ENCODE measurements at regions not wholly inside any gene's neighbourhood (a gene's known extent, or its start where the extent isn't known, plus 50 kb on each side); places are given as distances from the start of the nearest gene placed in this dataset.

DNA sequence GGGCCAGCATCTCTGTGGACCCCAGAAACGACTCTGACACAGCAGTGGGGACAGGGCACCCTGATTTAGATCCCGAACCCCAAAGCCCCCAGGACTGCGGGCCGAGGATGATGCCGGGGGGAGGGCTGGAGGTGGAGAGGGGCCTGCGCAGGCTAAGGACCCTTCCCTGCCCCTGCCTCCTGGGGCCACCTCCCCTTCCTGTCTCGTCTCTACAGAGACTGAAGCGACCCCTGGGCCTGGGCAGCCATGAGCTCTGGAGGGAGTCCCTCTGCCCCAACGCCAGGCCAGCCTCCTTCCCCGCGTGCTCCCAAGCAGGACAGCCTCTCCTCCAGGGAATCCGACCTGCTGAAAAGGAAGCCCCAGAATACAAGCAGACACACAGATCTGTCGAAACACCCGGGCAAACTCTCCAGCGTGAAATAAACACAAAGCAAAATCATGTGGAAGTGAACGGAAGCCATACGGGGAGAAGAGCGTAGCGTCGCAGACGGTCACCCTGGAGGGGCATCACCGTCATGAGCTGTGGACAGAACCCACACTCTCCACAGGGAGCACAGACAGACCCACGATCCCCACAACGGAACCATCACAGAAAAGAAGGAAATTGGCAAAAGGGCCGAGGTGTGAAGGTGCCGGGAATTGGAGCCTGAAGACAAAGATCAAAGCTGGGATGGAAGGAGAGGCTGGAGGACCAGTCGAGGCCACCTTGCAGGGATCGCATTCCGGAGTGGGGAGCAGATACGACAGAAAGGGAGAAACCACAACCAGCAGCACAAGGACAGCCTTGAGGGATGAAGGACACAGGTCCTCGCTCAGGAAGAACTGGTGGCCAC, 51.0 kb upstream of the CTDP1 start:
- DNase-seq, result no peak

DNA sequence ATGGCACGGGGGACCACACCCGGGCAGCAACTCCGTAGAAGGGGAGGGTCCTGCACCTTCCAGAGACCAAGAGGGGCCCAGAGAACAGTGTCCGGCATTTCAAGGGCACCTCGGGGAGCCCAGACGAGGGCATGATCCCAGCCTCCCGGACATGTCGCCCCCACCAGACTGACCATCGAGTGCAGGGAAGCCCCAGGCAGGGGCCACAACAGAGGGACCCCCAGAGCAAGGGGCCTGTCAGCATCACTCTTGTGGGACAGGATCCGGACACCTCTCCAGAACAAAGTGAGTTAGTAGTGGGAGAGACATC, 50.4 kb upstream of the CTDP1 start:
- DNase-seq, result no peak

DNA sequence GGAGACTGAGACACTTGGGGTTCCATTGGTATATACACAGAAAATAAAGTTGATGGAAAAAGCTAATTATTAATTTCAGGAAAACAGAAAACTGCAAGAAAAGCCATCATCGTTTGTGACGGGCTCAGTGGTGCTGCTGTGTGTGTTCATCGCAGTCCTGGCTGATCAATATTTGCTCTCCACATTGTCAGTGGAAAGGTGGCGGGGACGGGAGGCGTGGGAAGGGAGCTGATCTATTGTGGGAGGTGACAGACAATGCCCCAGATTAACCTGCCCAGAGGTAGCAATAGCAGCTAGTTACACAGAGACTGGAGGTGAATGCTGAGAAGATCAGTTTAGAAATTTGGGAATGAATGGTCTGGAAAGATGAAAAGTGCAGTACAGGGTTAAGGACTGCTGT, 50.0 kb upstream of the CTDP1 start:
- DNase-seq, result peak; percentile 40
